Tibial artery (tissue), 4 donors: ENCODE measurements at regions not wholly inside any gene's neighbourhood (a gene's known extent, or its start where the extent isn't known, plus 50 kb on each side); places are given as distances from the start of the nearest gene placed in this dataset.

ENCODE experiments used
- DNase-seq, 2 donors: peaks; one replicate each; pipeline ENCODE4 v3.0.0-alpha.2; 2019
- H3K27ac ChIP-seq, 2 donors: fragments of 200-600 bp; sonication (generic) in 1 of 2; 1 replicate in 1 of 2; 2 replicates in 1 of 2; pipeline ENCODE4 v1.5.1; 2018 to 2019; ENCODE audit warnings: mild to moderate bottlenecking in 1 of 2
- H3K27me3 ChIP-seq, 2 donors: fragments of 200-600 bp; sonication (generic) in 1 of 2; one replicate each; pipeline versions ENCODE4 v1.5.1 to v1.6.0; 2016 to 2019
- H3K36me3 ChIP-seq, 3 donors: fragments of 200-600 bp; sonication (generic) in 2 of 3; one replicate each; pipeline ENCODE4 v1.5.1; 2016 to 2019; ENCODE audit warnings: mild to moderate bottlenecking in 2 of 3
- H3K4me1 ChIP-seq, 4 donors: fragments of 200-600 bp; sonication (generic) in 2 of 4; 1 replicate in 3 of 4; 2 replicates in 1 of 4; pipeline ENCODE4 v1.5.1; 2016 to 2019
- H3K4me3 ChIP-seq, 2 donors: fragments of 200-600 bp; sonication (generic) in 1 of 2; 1 replicate in 1 of 2; 2 replicates in 1 of 2; pipeline ENCODE4 v1.5.1; 2018 to 2019; ENCODE audit warnings: mild to moderate bottlenecking in 2 of 2
- H3K9me3 ChIP-seq, 3 donors: fragments of 200-600 bp; sonication (generic) in 1 of 3; one replicate each; pipeline ENCODE4 v1.5.1; 2016 to 2019
- CTCF ChIP-seq, 2 experiments: fragments of 200-600 bp in 1 of 2; fragments of 450-650 bp in 1 of 2; IDR thresholded peaks; one replicate each; pipeline ENCODE4 v1.5.1; 2017 to 2019; ENCODE audit warnings: antibody characterized with exemption in 2 of 2, mild to moderate bottlenecking in 1 of 2, moderate library complexity in 1 of 2
- intact Hi-C: fragments of 100-400 bp; cut with DNase I; formaldehyde crosslinking; loops from one replicate; pipeline ENCODE4 v1.15.0; 2023; ENCODE audit warnings: low total_unique reads

- intact Hi-C loops = no loop called here
- no peak for TF ChIP-seq CTCF (IDR thresholded peaks at IDR 0.05)
- Histone ChIP-seq H3K27me3 (no peaks in the 10 kb centered on the region), H3K36me3 (no peaks in the 10 kb centered on the region), H3K4me1 (no peaks in the 10 kb centered on the region), H3K27ac (no peak overlapping the region), H3K4me3 (no peak overlapping the region), H3K9me3 (no peaks in the 10 kb centered on the region)
- DNase-seq = no peak
These were observed 387.0 kb downstream of the TLR4 start for GRCh38 chr9:118091226-118091625.

DNA sequence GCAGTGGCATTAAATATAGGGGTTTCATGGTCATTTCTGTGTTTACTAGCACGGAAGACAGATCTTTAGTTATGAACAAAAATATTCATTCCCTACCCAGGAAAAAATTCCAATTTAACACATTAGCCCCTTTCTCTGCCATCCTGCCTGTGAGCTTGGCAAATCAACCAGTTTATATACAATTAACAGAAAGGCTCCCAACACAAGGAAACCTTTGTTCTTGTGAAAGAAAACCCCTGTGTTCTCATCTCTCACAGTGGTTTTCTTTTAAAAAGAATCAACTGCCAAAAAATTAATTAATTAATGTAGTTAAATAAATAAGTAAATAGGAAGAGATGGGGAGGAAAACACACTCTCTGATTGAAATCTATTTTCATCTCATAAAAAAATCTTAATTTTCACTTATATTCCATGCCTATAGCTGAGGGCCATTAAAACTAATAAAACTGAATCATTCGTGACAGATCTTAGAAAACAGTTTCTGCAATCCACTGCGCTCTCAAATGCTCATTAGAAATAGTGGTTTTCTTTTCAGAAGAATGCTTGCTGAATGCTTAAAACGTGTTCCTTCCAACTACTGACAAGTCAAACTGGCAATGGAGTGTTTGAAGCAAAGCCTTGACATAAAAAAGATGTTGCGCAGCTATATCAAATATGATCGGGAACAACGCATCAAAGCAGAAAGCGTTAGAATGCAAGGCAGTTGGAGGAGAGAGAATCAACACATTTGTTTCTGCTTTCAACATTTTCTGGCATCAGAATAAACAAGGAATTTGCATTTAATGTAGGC lies 387.7 kb downstream of the TLR4 start:
- Histone ChIP-seq H3K27ac (no peak overlapping the region), H3K27me3 (no peaks in the 10 kb centered on the region), H3K4me1 (no peaks in the 10 kb centered on the region), H3K36me3 (no peaks in the 10 kb centered on the region), H3K4me3 (no peak overlapping the region), H3K9me3 (no peaks in the 10 kb centered on the region)
- intact Hi-C loops = no loop called here
- no peak for TF ChIP-seq CTCF (IDR thresholded peaks at IDR 0.05)
- no peak for DNase-seq

- DNase-seq = no peak
These were observed 390.2 kb downstream of the TLR4 start for GRCh38 chr9:118094387-118094786.

GRCh38 chr9:118100529-118101419 lies 396.6 kb downstream of the TLR4 start:
- DNase-seq = no peak
- intact Hi-C loops = no loop called here
- Histone ChIP-seq H3K27ac (no peak overlapping the region), H3K36me3 (no peaks in the 10 kb centered on the region), H3K27me3 (no peaks in the 10 kb centered on the region), H3K9me3 (no peaks in the 10 kb centered on the region), H3K4me1 (no peaks in the 10 kb centered on the region), H3K4me3 (no peak overlapping the region)
- no peak for TF ChIP-seq CTCF (IDR thresholded peaks at IDR 0.05)

More at GRCh38 chr9:118094387-118094786, 390.2 kb downstream of the TLR4 start:
- Histone ChIP-seq H3K27me3 (no peaks in the 10 kb centered on the region), H3K36me3 (no peaks in the 10 kb centered on the region), H3K27ac (no peak overlapping the region), H3K4me1 (no peaks in the 10 kb centered on the region), H3K9me3 (no peaks in the 10 kb centered on the region), H3K4me3 (no peak overlapping the region)
- intact Hi-C loops = no loop called here
- TF ChIP-seq CTCF (IDR thresholded peaks at IDR 0.05) = no peak

DNA sequence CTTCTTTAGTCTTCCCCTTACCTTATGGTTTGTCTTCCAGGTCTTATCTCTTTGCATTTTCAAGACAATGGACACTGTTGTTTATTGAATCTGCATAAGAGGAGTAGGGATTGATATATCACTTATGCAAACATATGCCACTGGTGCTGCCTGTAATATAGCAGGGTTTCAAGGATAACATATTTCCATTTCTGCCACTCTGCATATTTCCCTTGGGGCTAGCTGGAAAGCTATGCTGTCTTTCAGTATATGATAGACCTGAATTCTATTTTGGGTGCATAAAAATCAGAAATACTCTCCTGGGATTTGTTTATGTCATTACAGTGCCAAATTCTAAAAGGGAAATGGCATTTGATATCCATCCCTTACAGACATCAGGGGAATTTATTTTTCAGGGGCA lies 400.2 kb downstream of the TLR4 start:
- no peaks in the 10 kb centered on the region for H3K9me3 ChIP-seq
- no peak overlapping the region for H3K27ac ChIP-seq
- no peak for TF ChIP-seq CTCF (IDR thresholded peaks at IDR 0.05)
- no peak overlapping the region for H3K4me3 ChIP-seq
- intact Hi-C loops = no loop called here
- H3K4me1 ChIP-seq = no peaks in the 10 kb centered on the region
- H3K27me3 ChIP-seq = no peaks in the 10 kb centered on the region
- no peaks in the 10 kb centered on the region for H3K36me3 ChIP-seq
- no peak for DNase-seq
